ENCODE measurements at regions not wholly inside any gene's neighbourhood (a gene's known extent, or its start where the extent isn't known, plus 50 kb on each side); places are given as distances from the start of the nearest gene placed in this dataset.
"Not testable (repeated sequence)": the region's sequence is repeated elsewhere in the genome, so short reads cannot be mapped to it uniquely, and the experiment has no call there.

- DNase-seq: no peak
Measured at GRCh38 chr7:82701949-82702348, 258.4 kb upstream of the CACNA2D1 start.

DNA sequence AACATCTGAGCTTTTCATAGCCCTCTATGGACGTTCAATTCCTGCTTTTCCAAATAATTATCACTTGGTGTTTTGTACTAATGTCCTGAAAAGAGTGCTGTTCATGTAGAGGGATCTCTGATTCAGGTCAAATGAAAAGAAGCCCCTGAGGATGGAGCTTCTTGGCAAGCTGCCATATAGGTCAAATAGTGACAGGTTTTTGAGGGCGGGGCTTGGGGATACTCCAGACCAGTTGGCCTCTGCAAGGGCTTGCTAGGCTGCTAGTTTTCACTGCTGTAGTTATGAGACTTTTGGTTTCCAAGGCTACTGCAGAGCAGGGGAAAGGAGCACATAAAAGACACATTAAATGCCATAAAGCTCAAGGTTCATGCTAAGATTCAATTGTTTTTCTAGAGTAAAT is 257.2 kb upstream of the CACNA2D1 start:
- peak in 1 of 3 donors; percentile 8 for DNase-seq

DNA sequence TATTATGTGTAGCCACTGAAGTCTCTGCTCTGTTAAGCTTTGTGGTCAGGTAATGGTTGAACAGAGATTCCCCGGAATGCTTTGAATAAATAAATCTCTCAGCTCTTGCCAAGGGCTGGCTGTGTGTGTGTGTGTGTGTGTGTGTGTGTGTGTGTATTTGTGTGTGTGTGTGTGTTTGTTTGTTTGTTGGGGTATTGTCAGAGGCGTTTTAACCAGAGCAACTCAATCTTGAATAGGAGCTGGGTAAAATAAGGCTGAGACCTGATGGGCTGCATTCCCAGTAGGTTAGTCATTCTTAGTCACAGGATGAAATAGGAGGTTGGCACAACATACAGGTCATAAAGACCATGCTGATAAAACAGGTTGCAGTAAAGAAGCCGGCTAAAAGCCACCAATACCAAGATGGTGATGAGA is 256.2 kb upstream of the CACNA2D1 start:
- no peak for DNase-seq

DNA sequence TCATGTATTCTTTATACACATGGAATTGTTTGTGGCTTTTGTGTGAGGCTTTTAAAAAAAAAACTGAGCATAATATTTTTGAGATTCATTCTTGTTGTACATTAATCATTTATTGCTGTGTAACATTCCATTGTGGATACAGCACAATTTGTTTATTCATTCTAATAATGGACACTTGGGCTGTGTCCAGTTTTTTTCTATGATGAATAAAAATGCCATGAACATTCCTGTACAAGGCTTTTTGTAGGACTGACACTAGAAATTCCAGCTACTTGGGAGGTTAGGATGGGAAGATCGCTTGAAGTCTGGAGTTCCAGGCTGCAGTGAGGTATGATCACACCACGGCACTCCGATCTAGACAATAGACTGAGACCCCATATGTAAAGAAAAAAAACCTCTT is 254.3 kb upstream of the CACNA2D1 start:
- peak in 1 of 3 donors; percentile 35 for DNase-seq

DNA sequence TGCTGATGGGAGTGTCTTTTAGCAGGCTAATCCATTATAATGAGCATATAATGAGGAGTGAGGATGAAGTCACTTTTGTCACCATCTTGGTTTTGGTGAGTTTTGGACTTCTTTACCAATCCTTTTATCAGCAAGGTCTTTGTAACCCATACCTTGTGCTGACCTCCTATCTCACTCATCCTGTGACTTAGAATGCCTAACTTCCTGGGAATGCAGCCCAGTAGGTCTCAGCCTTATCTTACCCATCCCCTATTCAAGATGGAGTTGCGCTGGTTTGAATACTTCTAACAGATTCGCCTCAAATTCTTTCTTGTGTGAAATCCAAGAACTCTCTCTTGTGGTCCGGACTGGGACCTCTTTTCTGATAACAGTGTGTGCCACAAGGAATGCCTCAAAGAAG is 253.1 kb upstream of the CACNA2D1 start:
- no peak for DNase-seq

- DNase-seq: no peak
Measured at GRCh38 chr7:82694022-82694421, 250.4 kb upstream of the CACNA2D1 start.

DNA sequence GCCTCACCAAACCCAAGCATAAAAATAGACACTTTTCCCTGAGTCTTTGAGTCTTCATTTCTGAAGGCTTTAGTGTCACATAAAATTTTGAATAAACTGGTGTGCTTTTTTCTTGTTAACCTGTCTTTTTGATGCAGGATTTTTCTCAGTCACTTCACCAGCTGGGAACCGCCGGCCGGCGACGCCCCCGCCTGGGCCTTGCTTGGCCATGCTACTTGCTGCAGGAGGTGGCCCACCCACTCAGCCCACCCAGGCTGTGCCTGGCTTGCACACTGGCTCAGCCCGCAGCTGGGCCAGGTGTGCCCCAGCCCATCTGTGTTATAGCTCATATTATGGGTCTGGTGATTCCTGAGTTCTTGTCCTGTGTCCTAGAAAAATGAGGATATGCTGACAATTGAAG is 247.4 kb upstream of the CACNA2D1 start:
- no peak for DNase-seq

DNA sequence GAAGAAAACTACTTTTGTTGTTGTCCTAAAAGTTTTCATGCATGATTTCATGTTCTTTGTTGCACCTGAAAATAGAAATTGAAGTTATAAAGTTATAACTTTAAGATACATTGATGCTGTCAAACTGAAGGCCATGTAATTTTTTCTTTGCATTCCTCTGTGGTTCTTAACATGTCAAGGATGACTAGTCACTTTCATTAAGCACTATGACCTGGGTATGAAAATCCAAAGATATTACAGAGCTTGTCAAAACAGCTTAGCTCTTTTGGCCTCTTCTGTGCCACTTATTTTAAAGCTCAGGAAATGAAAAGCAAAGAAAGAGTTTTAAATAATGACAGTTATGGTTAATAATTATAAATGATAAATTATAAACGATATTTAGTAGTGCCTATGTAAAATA is 241.6 kb upstream of the CACNA2D1 start:
- DNase-seq: no peak

- DNase-seq: no peak
Measured at GRCh38 chr7:82678716-82679115, 235.1 kb upstream of the CACNA2D1 start.

GRCh38 chr7:82678259-82678658 is 234.7 kb upstream of the CACNA2D1 start:
- DNase-seq: no peak

DNA sequence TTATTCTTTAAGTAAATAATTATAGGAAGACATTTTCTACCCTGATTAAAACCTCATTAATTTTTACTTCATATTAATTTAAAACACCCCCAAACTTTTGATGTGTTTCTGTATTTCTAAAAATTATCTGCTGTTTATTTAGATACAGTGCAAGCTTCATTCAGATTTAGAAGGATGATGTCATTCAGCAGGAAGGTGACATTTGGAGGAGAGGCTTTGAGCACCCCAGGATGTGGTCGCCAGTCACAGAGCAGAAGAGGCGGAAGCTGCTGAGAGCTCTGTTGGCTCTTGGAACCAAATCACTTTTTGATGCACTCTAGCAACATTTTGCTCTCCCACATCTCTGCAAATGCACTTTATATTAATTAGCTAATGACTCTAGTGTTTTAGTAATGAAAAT is 233.9 kb upstream of the CACNA2D1 start:
- DNase-seq: no peak

- DNase-seq: no peak
Measured at GRCh38 chr7:82676777-82677463, 233.3 kb upstream of the CACNA2D1 start.

DNA sequence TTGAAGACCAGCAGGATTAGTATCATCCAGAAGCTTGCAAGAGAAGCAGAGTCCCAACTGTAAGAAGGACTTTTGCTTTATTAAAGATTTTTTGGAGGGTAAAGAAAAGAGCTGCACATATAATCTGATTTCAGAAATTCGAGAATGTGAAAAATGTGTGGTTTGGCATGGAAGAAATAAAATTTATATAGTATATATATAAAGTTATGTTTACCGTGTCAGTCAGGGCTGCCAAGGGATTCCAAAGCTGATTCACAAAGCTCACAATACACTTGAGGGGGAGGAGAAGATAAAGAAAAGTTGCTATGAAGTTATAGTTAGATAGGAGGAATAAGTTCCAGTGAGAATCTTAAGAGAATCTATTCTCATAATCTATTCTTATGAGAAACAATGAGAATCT is 231.8 kb upstream of the CACNA2D1 start:
- DNase-seq: peak in 1 of 3 donors; percentile 24

DNA sequence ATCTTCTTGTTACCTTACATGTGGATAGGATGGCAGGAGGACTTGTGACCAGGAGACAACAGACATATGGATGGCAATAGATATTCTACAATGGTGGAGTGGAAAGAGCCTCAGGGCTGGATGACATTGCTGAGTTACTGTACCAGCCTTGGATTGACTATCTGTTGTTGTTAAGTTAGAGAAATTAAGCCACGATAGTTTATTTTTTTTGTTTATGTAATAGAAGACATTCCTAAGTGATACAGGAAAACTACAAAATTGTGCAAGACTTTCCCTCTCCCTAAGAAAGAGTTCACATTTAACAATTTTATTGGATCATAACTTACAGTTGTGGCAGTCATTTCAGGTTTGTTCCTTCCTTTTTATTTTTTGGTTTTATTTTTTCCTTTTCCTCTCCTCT is 230.7 kb upstream of the CACNA2D1 start:
- no peak for DNase-seq

DNA sequence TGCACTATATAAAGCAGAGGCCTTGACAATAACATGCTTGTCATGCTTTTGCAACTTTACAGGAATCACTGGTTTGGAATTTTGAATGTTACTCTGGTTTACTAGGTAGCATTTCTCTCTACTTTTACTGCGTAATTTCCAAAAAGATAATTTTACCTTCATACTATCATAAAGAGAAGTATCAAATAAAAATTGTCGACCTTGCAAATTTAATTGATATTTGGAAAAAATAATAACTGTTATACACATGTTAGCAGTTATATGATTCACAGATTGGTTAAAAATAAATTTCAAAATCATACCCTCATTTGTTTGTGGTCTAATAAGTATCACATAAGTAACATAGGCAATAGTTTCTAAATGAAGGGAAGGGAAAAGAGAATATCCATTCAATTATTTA is 228.5 kb upstream of the CACNA2D1 start:
- DNase-seq: no peak

- no peak for DNase-seq
Measured at GRCh38 chr7:82669141-82669540, 225.6 kb upstream of the CACNA2D1 start.

GRCh38 chr7:82668676-82669075 is 225.1 kb upstream of the CACNA2D1 start:
- no peak for DNase-seq

GRCh38 chr7:82665966-82666507 is 222.5 kb upstream of the CACNA2D1 start:
- DNase-seq: peak in 1 of 3 donors; percentile 22

DNA sequence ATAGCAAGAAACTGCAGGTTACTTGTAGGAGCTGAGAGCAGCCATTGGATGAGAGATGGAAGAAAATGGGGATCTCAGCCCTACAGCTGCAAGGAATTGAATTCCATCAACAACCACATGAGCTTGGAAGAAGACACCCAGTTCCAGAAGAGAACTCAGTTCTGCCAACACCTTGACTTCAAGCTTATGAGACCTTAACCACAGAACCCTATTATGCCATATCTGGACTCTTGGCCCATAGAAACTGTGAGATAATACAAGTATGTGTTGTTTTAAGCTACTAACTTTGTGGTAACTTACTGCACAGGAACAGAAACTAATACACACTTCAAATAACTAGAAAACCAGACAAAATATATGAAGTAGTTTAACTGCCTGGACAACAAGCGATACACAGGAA is 212.4 kb upstream of the CACNA2D1 start:
- no peak for DNase-seq

- not testable (repeated sequence) for DNase-seq
Measured at GRCh38 chr7:82650095-82650494, 206.5 kb upstream of the CACNA2D1 start.

DNA sequence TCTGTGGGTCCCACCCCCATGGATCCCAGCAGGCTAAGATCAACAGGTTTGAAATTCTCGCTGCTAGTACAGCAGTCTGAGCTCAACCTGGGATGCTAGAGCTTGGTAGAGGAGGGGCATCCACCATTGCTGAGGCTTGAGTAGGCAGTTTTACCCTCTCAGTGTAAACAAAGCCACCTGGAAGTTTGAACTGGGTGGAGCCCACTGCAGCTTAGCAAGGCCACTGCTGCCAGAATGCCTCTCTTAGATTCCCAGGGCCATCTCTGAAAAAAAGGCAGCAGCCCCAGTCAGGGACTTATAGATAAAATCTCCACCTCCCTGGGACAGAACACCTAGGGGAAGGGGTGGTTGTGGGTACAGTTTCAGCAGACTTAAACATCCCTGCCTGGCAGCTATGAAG is 190.0 kb upstream of the CACNA2D1 start:
- no peak for DNase-seq

GRCh38 chr7:82631998-82632397 is 188.4 kb upstream of the CACNA2D1 start:
- DNase-seq: no peak

GRCh38 chr7:82629583-82629982 is 186.0 kb upstream of the CACNA2D1 start:
- DNase-seq: no peak

DNA sequence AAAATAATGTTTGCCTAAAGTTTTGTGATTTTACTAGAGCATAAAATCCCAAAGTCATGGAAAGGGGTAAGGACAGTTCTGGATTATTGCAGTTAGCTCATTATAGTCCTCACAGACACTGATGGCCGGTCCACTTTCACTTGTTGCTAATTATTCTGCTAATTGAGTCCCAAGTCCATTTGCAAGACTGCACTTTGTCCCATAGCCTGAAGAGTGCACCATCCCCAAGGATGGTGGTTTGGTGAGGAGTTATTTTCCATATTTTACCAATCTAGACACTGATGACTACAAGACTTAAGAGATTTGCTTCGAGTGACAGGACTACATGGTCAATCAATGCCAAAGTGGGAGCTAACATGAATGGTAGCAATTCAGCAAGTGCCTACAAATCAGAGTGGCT is 181.8 kb upstream of the CACNA2D1 start:
- DNase-seq: no peak

All from muscle of back (tissue), 3 donors.